ENCODE measurements at regions not wholly inside any gene's neighbourhood (a gene's known extent, or its start where the extent isn't known, plus 50 kb on each side); places are given as distances from the start of the nearest gene placed in this dataset.

GRCh38 chr9:21554813-21555212 is 72.7 kb upstream of the IFNE start:
- no peak for TF ChIP-seq POLR2A (IDR thresholded peaks at IDR 0.05; ENCODE audit: low read length)
- TF ChIP-seq GATA1 (IDR thresholded peaks at IDR 0.05; ENCODE audit: low read depth, low read length) = no peak

Data from erythroblast (primary cell).